ENCODE measurements at regions not wholly inside any gene's neighbourhood (a gene's known extent, or its start where the extent isn't known, plus 50 kb on each side); places are given as distances from the start of the nearest gene placed in this dataset.

DNA sequence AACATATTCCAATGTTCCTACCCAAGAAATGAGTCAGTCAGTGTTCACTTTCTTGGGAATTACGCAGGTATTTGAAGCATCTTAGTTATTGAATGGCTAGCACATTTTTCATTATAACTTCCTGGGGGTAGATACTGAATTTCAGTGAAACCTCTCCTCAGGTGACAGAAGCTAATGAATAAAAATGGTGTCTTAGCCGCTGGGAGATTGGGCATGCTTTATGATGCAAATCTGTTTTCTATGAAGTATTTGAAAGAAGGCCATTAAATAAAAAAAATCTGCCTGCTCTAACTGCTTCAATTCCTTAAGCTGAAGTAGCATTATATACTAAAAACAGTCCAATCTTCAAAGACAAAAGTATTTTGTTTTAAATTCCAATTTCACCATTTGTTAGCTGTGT is 132.8 kb upstream of the CYRIA start:
- TF ChIP-seq ZNF76 (tag by site-specific recombination; IDR thresholded peaks at IDR 0.05; ENCODE audit: borderline replicate concordance, low read depth) (no peak), BCL11A (tag by site-specific recombination; IDR thresholded peaks at IDR 0.05; ENCODE audit: low read depth) (no peak), ZNF274 (IDR thresholded peaks at IDR 0.05; ENCODE audit: low read length) (no peak), ZNF274 (tag by site-specific recombination; IDR thresholded peaks at IDR 0.05; ENCODE audit: borderline replicate concordance) (no peak), TCF7L2 (IDR thresholded peaks at IDR 0.05; ENCODE audit: borderline replicate concordance, low read depth, low read length) (no peak), YY1 (tag by site-specific recombination; IDR thresholded peaks at IDR 0.05) (no peak)
- TF ChIP-seq, protein P1, sequence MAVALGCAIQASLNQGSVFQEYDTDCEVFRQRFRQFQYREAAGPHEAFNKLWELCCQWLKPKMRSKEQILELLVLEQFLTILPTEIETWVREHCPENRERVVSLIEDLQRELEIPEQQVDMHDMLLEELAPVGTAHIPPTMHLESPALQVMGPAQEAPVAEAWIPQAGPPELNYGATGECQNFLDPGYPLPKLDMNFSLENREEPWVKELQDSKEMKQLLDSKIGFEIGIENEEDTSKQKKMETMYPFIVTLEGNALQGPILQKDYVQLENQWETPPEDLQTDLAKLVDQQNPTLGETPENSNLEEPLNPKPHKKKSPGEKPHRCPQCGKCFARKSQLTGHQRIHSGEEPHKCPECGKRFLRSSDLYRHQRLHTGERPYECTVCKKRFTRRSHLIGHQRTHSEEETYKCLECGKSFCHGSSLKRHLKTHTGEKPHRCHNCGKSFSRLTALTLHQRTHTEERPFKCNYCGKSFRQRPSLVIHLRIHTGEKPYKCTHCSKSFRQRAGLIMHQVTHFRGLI (tag by site-specific recombination; IDR thresholded peaks at IDR 0.05), result no peak
- TF ChIP-seq, protein P2, sequence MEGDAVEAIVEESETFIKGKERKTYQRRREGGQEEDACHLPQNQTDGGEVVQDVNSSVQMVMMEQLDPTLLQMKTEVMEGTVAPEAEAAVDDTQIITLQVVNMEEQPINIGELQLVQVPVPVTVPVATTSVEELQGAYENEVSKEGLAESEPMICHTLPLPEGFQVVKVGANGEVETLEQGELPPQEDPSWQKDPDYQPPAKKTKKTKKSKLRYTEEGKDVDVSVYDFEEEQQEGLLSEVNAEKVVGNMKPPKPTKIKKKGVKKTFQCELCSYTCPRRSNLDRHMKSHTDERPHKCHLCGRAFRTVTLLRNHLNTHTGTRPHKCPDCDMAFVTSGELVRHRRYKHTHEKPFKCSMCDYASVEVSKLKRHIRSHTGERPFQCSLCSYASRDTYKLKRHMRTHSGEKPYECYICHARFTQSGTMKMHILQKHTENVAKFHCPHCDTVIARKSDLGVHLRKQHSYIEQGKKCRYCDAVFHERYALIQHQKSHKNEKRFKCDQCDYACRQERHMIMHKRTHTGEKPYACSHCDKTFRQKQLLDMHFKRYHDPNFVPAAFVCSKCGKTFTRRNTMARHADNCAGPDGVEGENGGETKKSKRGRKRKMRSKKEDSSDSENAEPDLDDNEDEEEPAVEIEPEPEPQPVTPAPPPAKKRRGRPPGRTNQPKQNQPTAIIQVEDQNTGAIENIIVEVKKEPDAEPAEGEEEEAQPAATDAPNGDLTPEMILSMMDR (tag by site-specific recombination; IDR thresholded peaks at IDR 0.05), result no peak
- TF ChIP-seq, protein P3, sequence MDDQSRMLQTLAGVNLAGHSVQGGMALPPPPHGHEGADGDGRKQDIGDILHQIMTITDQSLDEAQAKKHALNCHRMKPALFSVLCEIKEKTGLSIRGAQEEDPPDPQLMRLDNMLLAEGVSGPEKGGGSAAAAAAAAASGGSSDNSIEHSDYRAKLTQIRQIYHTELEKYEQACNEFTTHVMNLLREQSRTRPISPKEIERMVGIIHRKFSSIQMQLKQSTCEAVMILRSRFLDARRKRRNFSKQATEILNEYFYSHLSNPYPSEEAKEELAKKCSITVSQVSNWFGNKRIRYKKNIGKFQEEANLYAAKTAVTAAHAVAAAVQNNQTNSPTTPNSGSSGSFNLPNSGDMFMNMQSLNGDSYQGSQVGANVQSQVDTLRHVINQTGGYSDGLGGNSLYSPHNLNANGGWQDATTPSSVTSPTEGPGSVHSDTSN (CRISPR knock-in tag; IDR thresholded peaks at IDR 0.05), result no peak
